Common myeloid progenitor, CD34-positive (primary cell): ENCODE measurements at regions not wholly inside any gene's neighbourhood (a gene's known extent, or its start where the extent isn't known, plus 50 kb on each side); places are given as distances from the start of the nearest gene placed in this dataset.

ENCODE experiments used
- CTCF ChIA-PET: fragments of 350-600 bp; sonication (Branson Sonifier 250); formaldehyde crosslinking; loops from one replicate; lab custom pipeline; 2021; ENCODE audit warnings: antibody characterized with exemption; lab: Charles Lee
- POLR2A ChIA-PET: fragments of 350-600 bp; sonication (Branson Sonifier 250); formaldehyde crosslinking; loops from one replicate; lab custom pipeline; 2021; ENCODE audit warnings: antibody characterized with exemption; lab: Charles Lee
- DNase-seq, 3 donors: peaks; one replicate each; pipeline versions ENCODE4 v3.0.0 to v3.0.0-alpha.2; 2013
- H3K27ac ChIP-seq, 2 experiments: 1 replicate in 1 of 2; 2 replicates in 1 of 2; pipeline ENCODE4 v1.7.0; 2013; ENCODE audit warnings: inconsistent platforms in 2 of 2, low read length in 2 of 2, mild to moderate bottlenecking in 2 of 2, low read depth in 1 of 2, moderate library complexity in 1 of 2; ENCODE audit not compliant: severe bottlenecking in 2 of 2, insufficient read depth in 1 of 2, poor library complexity in 1 of 2
- H3K27me3 ChIP-seq, 5 experiments: replicated peaks in 2 of 5; 1 replicate in 3 of 5; 2 replicates in 2 of 5; pipeline versions ENCODE4 v1.6.1 to v1.7.0; 2013; ENCODE audit warnings: low read length in 4 of 5, mild to moderate bottlenecking in 2 of 5, moderate library complexity in 2 of 5, inconsistent platforms in 1 of 5; ENCODE audit not compliant: insufficient read depth in 5 of 5, control insufficient read depth in 4 of 5
- H3K36me3 ChIP-seq, 4 experiments: 1 replicate in 2 of 4; 2 replicates in 2 of 4; pipeline versions ENCODE4 v1.6.1 to v1.7.0; 2013; ENCODE audit warnings: low read length in 3 of 4, control low read depth in 1 of 4, mild to moderate bottlenecking in 1 of 4; ENCODE audit not compliant: control insufficient read depth in 4 of 4, insufficient read depth in 4 of 4
- H3K4me1 ChIP-seq, 4 experiments: 1 replicate in 3 of 4; 2 replicates in 1 of 4; pipeline versions ENCODE4 v1.6.1 to v1.7.1; 2013; ENCODE audit warnings: low read length in 3 of 4, mild to moderate bottlenecking in 3 of 4, control low read depth in 1 of 4, inconsistent platforms in 1 of 4, moderate library complexity in 1 of 4; ENCODE audit not compliant: control insufficient read depth in 4 of 4, insufficient read depth in 4 of 4; ENCODE audit errors: control extremely low read depth in 1 of 4
- H3K4me3 ChIP-seq, 7 experiments: 1 replicate in 4 of 7; 2 replicates in 3 of 7; pipeline versions ENCODE4 v1.5.1 to v1.7.0; 2013; ENCODE audit warnings: mild to moderate bottlenecking in 7 of 7, low read length in 6 of 7, moderate library complexity in 6 of 7, inconsistent platforms in 2 of 7, low read depth in 2 of 7, control low read depth in 1 of 7; ENCODE audit not compliant: insufficient read depth in 4 of 7, control insufficient read depth in 1 of 7; ENCODE audit errors: extremely low read depth in 1 of 7
- H3K9me3 ChIP-seq, 5 experiments: 1 replicate in 4 of 5; 2 replicates in 1 of 5; pipeline versions ENCODE4 v1.6.1 to v1.7.1; 2013; ENCODE audit warnings: low read length in 4 of 5, mild to moderate bottlenecking in 2 of 5, inconsistent platforms in 1 of 5, low read depth in 1 of 5, moderate library complexity in 1 of 5; ENCODE audit not compliant: control insufficient read depth in 4 of 5, insufficient read depth in 2 of 5; ENCODE audit errors: control extremely low read depth in 1 of 5
- WGBS: methylation state at CpG from one replicate; pipeline ENCODE4 v1.1.5; 2013; ENCODE audit not compliant: insufficient coverage; 5-methylcytosine and 5-hydroxymethylcytosine counted together

DNA sequence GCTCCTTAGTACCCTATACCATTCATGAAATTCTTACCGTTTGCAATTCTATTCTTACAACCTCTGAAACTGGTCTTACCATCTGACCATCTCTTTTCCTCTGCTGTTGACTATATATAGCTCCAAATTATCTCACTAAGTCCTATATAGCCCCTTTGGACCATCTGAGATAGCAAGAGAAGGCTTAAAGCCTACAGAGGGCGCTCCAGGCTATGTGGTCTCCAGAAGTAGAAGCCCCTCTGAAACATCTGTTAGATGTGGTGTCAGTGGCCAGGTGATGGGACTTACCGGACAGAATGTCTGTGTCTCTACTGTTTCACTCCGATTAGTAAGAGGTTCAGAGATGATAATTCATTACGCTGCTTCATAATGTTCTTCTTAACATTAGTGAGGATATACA lies 140.7 kb upstream of the BMP2 start:
- H3K36me3 ChIP-seq: no peaks in the 10 kb centered on the region
- ChIA-PET POLR2A (no interaction called here), CTCF (interaction anchor here (1.4 kb wide), 1 partner anchor 8 kb away, joined by 6 read pairs; no protein-coding TSS in a partner anchor)
- peaks cover 0 to 20% (median 0%) of the 10 kb centered on the region in 5 experiments for H3K27me3 ChIP-seq
- no peak overlapping the region for H3K27ac ChIP-seq
- WGBS: 75% methylated on average over 4 of the region's 5 CpGs
- H3K4me1 ChIP-seq: peaks cover 2 to 7% (median 4%) of the 10 kb centered on the region in 4 experiments
- no peaks in the 10 kb centered on the region for H3K9me3 ChIP-seq
- no peak overlapping the region for H3K4me3 ChIP-seq
- no peak for DNase-seq

DNA sequence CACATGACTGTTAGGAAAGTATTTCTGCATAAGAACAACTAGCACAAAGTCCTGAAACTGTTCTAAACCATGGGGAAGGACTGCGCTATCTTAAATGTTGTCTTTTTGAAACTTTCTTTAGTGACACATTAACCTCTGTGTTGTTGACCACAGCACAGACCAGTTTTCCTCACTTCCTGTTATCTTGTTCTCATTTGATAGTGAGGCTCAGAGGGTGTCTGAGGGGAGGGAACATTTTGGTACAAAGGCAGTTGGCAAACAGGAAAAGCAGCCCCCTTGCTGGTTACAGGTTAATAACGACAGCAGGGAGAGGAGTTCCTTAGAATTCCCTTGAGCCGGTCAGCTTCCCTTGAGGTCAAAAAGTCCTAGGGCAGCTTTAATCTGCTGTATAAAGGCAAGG lies 143.5 kb upstream of the BMP2 start:
- POLR2A ChIA-PET: no interaction called here
- Histone ChIP-seq H3K27me3 (peaks cover 0 to 5% (median 0%) of the 10 kb centered on the region in 5 experiments), H3K27ac (no peak overlapping the region), H3K36me3 (no peaks in the 10 kb centered on the region), H3K4me1 (peaks cover 2 to 7% (median 4%) of the 10 kb centered on the region in 4 experiments), H3K4me3 (no peak overlapping the region), H3K9me3 (no peaks in the 10 kb centered on the region)
- 48% methylated on average over 3 of the region's 3 CpGs for WGBS
- no peak for DNase-seq
- CTCF ChIA-PET: no interaction called here

DNA sequence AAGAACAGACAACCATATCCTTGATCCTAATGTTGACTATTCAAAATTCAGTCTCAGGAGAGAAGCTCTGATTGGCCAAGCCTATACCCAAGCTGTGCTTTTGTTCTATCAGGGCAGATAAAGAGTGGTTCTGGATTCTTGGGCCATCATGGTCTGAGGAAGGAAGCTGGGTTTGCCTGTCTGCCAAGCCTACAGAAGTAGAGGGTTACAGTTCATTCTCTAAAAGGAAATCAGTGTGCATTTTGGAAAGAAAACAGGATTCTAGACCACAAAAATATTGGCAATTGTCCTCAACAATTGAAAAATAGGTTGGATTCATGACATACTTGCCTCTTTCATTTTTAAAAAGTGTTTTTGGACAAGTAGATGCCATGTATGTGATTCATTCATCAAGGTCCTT lies 145.4 kb upstream of the BMP2 start:
- H3K4me3 ChIP-seq: no peak overlapping the region
- H3K4me1 ChIP-seq: peaks cover 2 to 7% (median 4%) of the 10 kb centered on the region in 4 experiments
- CTCF ChIA-PET: interaction anchor here (1.6 kb wide), 1 partner anchor 13 kb away, joined by 3 read pairs; no protein-coding TSS in a partner anchor
- DNase-seq: no peak
- no peaks in the 10 kb centered on the region for H3K27me3 ChIP-seq
- POLR2A ChIA-PET: no interaction called here
- no peak overlapping the region for H3K27ac ChIP-seq
- H3K9me3 ChIP-seq: no peaks in the 10 kb centered on the region
- H3K36me3 ChIP-seq: no peaks in the 10 kb centered on the region

DNA sequence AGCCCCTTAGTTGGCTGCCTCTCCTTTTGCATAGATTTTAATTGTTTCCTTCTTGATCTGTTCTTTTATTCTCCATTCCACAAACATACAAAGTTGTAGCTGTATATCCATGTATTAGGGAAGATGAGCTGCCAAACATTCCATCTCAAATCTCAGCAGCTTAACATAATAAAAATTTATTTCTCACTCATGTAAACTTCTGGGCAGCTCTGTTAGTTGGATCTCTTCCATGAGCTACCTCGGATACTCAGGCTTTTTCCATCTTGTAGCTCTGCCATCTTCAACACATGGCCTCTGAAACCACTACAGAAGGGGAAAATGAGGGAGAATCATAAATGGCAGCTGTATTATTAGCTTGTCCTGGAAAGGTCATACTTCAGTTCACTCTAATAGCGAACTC lies 149.4 kb upstream of the BMP2 start:
- Histone ChIP-seq H3K4me3 (no peak overlapping the region), H3K4me1 (no peaks in the 10 kb centered on the region), H3K9me3 (no peaks in the 10 kb centered on the region), H3K27me3 (no peaks in the 10 kb centered on the region), H3K36me3 (no peaks in the 10 kb centered on the region), H3K27ac (no peak overlapping the region)
- no CpG with 5 or more reads among the region's 2 CpGs for WGBS
- no peak for DNase-seq
- CTCF ChIA-PET: no interaction called here
- POLR2A ChIA-PET: no interaction called here

DNA sequence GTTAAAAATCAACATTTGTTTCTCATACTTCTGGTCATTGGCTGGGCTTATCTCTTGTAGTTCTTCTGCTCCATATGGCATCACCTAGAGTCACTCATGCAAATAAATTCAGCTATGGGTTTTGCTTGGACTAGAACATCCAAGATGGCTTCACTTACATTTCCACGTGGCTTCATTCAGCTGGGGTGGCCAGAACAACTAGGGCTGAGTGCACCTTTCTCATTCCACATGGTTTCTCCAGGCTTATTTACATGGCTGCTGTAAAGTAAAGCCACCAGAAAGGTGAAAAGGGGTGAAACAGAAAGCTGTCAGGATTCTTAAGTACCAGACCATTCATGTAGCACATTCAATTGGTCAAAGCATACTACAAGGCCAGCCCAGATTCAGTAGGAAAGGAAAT lies 151.1 kb upstream of the BMP2 start:
- 100% methylated on average over 1 of the region's 1 CpG for WGBS
- Histone ChIP-seq H3K9me3 (no peaks in the 10 kb centered on the region), H3K4me1 (no peaks in the 10 kb centered on the region), H3K27me3 (peaks cover 0 to 2% (median 0%) of the 10 kb centered on the region in 5 experiments), H3K4me3 (no peak overlapping the region), H3K27ac (no peak overlapping the region), H3K36me3 (no peaks in the 10 kb centered on the region)
- CTCF ChIA-PET: no interaction called here
- POLR2A ChIA-PET: no interaction called here
- DNase-seq: no peak

DNA sequence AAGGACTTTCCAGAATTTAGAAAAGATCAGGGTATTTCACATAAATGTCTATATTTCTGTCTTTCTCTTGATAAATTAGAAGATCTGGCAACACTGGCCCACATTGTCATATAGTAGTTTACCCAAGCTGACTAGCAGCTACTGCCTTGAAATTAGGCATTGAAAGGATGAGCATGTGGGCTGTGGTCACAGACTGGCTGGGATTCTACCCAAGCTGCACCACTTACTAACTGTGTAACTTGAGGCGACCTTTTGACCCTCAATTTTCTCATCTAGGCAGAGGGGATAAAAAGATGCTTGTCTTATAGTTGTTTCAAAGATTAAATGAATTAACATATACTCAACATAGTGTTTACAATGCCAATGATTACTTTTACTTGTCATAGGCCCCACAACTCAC lies 152.7 kb upstream of the BMP2 start:
- H3K27ac ChIP-seq: no peak overlapping the region
- POLR2A ChIA-PET: no interaction called here
- H3K9me3 ChIP-seq: no peaks in the 10 kb centered on the region
- no CpG with 5 or more reads among the region's 1 CpG for WGBS
- H3K27me3 ChIP-seq: peaks cover 0 to 2% (median 0%) of the 10 kb centered on the region in 5 experiments
- no peak overlapping the region for H3K4me3 ChIP-seq
- CTCF ChIA-PET: no interaction called here
- no peak for DNase-seq
- no peaks in the 10 kb centered on the region for H3K4me1 ChIP-seq
- no peaks in the 10 kb centered on the region for H3K36me3 ChIP-seq

DNA sequence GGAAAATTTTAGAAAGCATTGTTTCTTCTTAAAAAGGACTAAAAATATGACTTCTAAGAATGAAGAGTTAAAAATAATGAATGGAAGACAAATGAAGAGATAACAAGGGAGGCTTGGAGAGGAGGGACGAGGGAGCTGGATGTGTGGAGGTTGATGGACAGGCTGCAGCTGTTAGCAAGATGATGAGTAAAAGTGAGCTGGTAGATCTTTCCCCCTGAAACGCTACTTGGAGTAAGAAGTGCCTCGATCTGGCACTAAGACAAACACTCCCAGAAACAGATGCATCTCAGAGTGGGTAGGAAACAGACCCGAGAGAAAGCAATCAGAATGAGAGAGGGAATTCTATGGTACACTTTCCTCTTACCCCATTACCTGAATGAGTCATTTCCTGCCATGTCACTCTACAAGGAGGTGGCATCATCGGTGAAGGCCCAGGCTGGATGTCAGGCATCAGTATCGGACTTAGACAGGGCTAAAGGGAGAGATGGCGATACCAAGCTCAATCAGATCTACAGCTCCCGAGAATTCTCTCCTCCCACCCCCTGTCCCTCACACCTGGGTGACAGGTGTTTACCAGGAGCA lies 154.1 kb upstream of the BMP2 start:
- CTCF ChIA-PET: no interaction called here

More for the DNA sequence above, 154.1 kb upstream of the BMP2 start:
- Histone ChIP-seq H3K36me3 (no peaks in the 10 kb centered on the region), H3K27me3 (peaks cover 0 to 2% (median 0%) of the 10 kb centered on the region in 5 experiments), H3K4me1 (no peaks in the 10 kb centered on the region), H3K27ac (no peak overlapping the region), H3K4me3 (no peak overlapping the region), H3K9me3 (no peaks in the 10 kb centered on the region)
- POLR2A ChIA-PET: no interaction called here
- no peak for DNase-seq
- WGBS: 50% methylated on average over 2 of the region's 8 CpGs
